Coronary artery (tissue), 2 donors: ENCODE measurements at regions not wholly inside any gene's neighbourhood (a gene's known extent, or its start where the extent isn't known, plus 50 kb on each side); places are given as distances from the start of the nearest gene placed in this dataset.

Experiments used
- DNase-seq: peaks from one replicate; pipeline ENCODE4 v3.0.0-alpha.2; 2017; ENCODE audit warnings: low spot score
- H3K27ac ChIP-seq, 2 donors: fragments of 200-600 bp; sonication (generic); one replicate each; pipeline ENCODE4 v1.5.1; 2016 to 2019
- H3K4me3 ChIP-seq: fragments of 200-600 bp; sonication (generic); 2 replicates; pipeline ENCODE4 v1.5.1; 2016; ENCODE audit warnings: mild to moderate bottlenecking, moderate library complexity
- CTCF ChIP-seq: fragments of 200-600 bp; sonication (generic); IDR thresholded peaks from one replicate; pipeline ENCODE4 v1.5.1; 2019; ENCODE audit warnings: antibody characterized with exemption

- TF ChIP-seq CTCF, result no peak
- Histone ChIP-seq H3K4me3 (no peak overlapping the region), H3K27ac (no peak overlapping the region)
- no peak for DNase-seq
Observed at GRCh38 chr19:32257326-32258073, 87.9 kb upstream of the ZNF507 start.

DNA sequence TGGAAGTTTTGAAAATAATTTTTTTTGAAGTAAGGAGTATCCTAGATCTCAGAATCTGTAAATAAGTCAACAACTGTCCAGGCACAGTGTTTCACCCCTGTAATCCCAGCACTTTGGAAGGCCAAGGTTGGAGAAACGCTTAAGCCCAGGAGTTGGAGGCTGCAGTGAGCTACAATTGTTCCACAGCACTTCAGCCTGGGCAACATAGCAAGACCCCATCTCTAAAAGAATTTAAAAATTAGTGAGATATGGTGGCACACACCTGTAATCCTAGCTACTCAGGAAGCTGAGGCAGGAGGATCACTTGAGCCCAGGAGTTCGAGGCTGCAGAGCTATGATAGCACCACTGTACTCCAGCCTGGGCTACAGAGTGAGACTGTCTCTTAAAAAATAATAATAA is 87.2 kb upstream of the ZNF507 start:
- DNase-seq, result no peak
- Histone ChIP-seq H3K27ac (no peak overlapping the region), H3K4me3 (no peak overlapping the region)
- no peak for TF ChIP-seq CTCF

- TF ChIP-seq CTCF, result no peak
- H3K27ac ChIP-seq, result no peak overlapping the region
- no peak for DNase-seq
- no peak overlapping the region for H3K4me3 ChIP-seq
Observed at GRCh38 chr19:32264568-32264967, 80.8 kb upstream of the ZNF507 start.

- DNase-seq, result no peak
Observed at GRCh38 chr19:32265995-32266394, 79.4 kb upstream of the ZNF507 start.

DNA sequence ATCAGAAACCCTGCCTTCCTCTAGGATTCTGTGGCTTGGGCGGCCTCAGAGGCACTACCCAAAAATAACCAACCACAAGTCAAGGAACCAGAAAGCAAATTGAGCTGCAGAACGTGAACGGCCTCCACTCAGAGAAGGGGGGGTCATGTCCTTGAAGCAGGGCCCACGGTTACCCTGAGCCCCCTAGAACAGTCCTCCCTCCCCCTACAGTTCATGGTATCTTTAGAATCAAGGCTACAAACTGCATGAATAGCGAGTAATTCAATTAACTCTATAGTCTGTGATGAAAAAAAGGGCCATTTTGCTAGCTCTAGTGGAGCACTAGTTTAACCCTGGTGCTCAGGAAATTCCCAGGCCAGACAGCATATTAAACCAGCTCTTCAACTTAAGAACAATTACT is 79.0 kb upstream of the ZNF507 start:
- H3K4me3 ChIP-seq, result no peak overlapping the region
- no peak overlapping the region for H3K27ac ChIP-seq
- no peak for DNase-seq
- TF ChIP-seq CTCF, result no peak

More at GRCh38 chr19:32265995-32266394, 79.4 kb upstream of the ZNF507 start:
- no peak for TF ChIP-seq CTCF
- Histone ChIP-seq H3K27ac (no peak overlapping the region), H3K4me3 (no peak overlapping the region)

- Histone ChIP-seq H3K4me3 (no peak overlapping the region), H3K27ac (no peak overlapping the region)
- no peak for DNase-seq
- no peak for TF ChIP-seq CTCF
Observed at GRCh38 chr19:32268381-32268780, 77.0 kb upstream of the ZNF507 start.

- no peak overlapping the region for H3K4me3 ChIP-seq
- TF ChIP-seq CTCF, result no peak
- no peak for DNase-seq
- no peak overlapping the region for H3K27ac ChIP-seq
Observed at GRCh38 chr19:32269831-32270230, 75.6 kb upstream of the ZNF507 start.
